CD14-positive monocyte (primary cell): ENCODE measurements at regions not wholly inside any gene's neighbourhood (a gene's known extent, or its start where the extent isn't known, plus 50 kb on each side); places are given as distances from the start of the nearest gene placed in this dataset.
"Not testable (repeated sequence)": the region's sequence is repeated elsewhere in the genome, so short reads cannot be mapped to it uniquely, and the experiment has no call there.

Source experiments
- DNase-seq, 3 donors: peaks; one replicate each; pipeline ENCODE4 v3.0.0-alpha.2; 2011 to 2022
- H2AFZ ChIP-seq: 2 replicates; pipeline ENCODE4 v1.6.0; 2012; ENCODE audit warnings: mild to moderate bottlenecking, low read depth, low read length, inconsistent platforms; ENCODE audit not compliant: insufficient read depth, poor library complexity, severe bottlenecking
- H3K27ac ChIP-seq, 2 donors: 1 replicate in 1 of 2; 2 replicates in 1 of 2; pipeline ENCODE4 v1.5.1; 2012 to 2013; ENCODE audit warnings: low read length in 2 of 2, control low read depth in 1 of 2, inconsistent platforms in 1 of 2, low read depth in 1 of 2, mild to moderate bottlenecking in 1 of 2
- H3K27me3 ChIP-seq, 2 donors: one replicate each; pipeline versions ENCODE4 v1.6.0 to v1.6.1; 2011 to 2013; ENCODE audit warnings: low read length in 2 of 2; ENCODE audit not compliant: control insufficient read depth in 2 of 2, insufficient read depth in 2 of 2
- H3K36me3 ChIP-seq, 2 donors: replicated peaks in 1 of 2; 1 replicate in 1 of 2; 2 replicates in 1 of 2; pipeline versions ENCODE4 v1.5.1 to v1.6.1; 2012 to 2013; ENCODE audit warnings: low read length in 2 of 2, control low read depth in 1 of 2, inconsistent platforms in 1 of 2, mild to moderate bottlenecking in 1 of 2; ENCODE audit not compliant: insufficient read depth in 2 of 2, control insufficient read depth in 1 of 2
- H3K4me1 ChIP-seq, 2 donors: 1 replicate in 1 of 2; 2 replicates in 1 of 2; pipeline versions ENCODE4 v1.5.1 to v1.6.1; 2012 to 2013; ENCODE audit warnings: low read length in 2 of 2, control low read depth in 1 of 2, inconsistent platforms in 1 of 2, mild to moderate bottlenecking in 1 of 2, moderate library complexity in 1 of 2; ENCODE audit not compliant: insufficient read depth in 2 of 2, control insufficient read depth in 1 of 2
- H3K4me2 ChIP-seq: replicated peaks from 2 replicates; pipeline ENCODE3; 2012; ENCODE audit warnings: low read length, moderate library complexity, mild to moderate bottlenecking; ENCODE audit not compliant: poor library complexity, severe bottlenecking; ENCODE audit errors: extremely low read depth
- H3K4me3 ChIP-seq, 3 experiments: fragments of 200-600 bp in 1 of 3; sonication (generic) in 1 of 3; replicated peaks in 1 of 3; 1 replicate in 2 of 3; 2 replicates in 1 of 3; pipeline ENCODE4 v1.5.1; 2011 to 2013; ENCODE audit warnings: low read length in 3 of 3, mild to moderate bottlenecking in 3 of 3, control low read depth in 2 of 3, low read depth in 2 of 3, inconsistent platforms in 1 of 3, moderate library complexity in 1 of 3
- H3K79me2 ChIP-seq: 2 replicates; pipeline ENCODE4 v1.6.0; 2012; ENCODE audit warnings: mild to moderate bottlenecking, control low read depth, inconsistent platforms, low read length, moderate library complexity; ENCODE audit not compliant: insufficient read depth
- H3K9ac ChIP-seq: 2 replicates; pipeline ENCODE4 v1.6.0; 2017; ENCODE audit warnings: low read length, mild to moderate bottlenecking; ENCODE audit not compliant: insufficient read depth, poor library complexity, severe bottlenecking
- H3K9me3 ChIP-seq, 2 donors: replicated peaks in 1 of 2; 1 replicate in 1 of 2; 2 replicates in 1 of 2; pipeline versions ENCODE4 v1.5.1 to v1.6.1; 2012 to 2013; ENCODE audit warnings: low read length in 2 of 2, control low read depth in 1 of 2; ENCODE audit not compliant: control insufficient read depth in 1 of 2, insufficient read depth in 1 of 2
- H4K20me1 ChIP-seq: 2 replicates; pipeline ENCODE4 v1.6.0; 2012; ENCODE audit warnings: mild to moderate bottlenecking, low read length, control low read depth, moderate library complexity; ENCODE audit not compliant: insufficient read depth
- H3K27ac Mint-ChIP-seq, 7 donors: one replicate each; pipeline ENCODE4 v1.8.0; 2020; ENCODE audit warnings: mild to moderate bottlenecking in 7 of 7, mixed read lengths in 7 of 7, moderate library complexity in 6 of 7, inconsistent platforms in 2 of 7
- H3K27me3 Mint-ChIP-seq, 3 donors: one replicate each; pipeline ENCODE4 v1.8.0; 2021 to 2022; ENCODE audit warnings: low read depth in 3 of 3, mild to moderate bottlenecking in 3 of 3, mixed read lengths in 3 of 3, moderate library complexity in 3 of 3, inconsistent platforms in 1 of 3
- H3K36me3 Mint-ChIP-seq, 2 donors: one replicate each; pipeline ENCODE4 v1.8.0; 2020; ENCODE audit warnings: mixed read lengths in 2 of 2, inconsistent platforms in 1 of 2, mild to moderate bottlenecking in 1 of 2
- H3K4me1 Mint-ChIP-seq: one replicate; pipeline ENCODE4 v1.8.0; 2020; ENCODE audit warnings: mild to moderate bottlenecking, mixed read lengths
- H3K4me3 Mint-ChIP-seq, 2 donors: one replicate each; pipeline ENCODE4 v1.8.0; 2020; ENCODE audit warnings: mild to moderate bottlenecking in 2 of 2, mixed read lengths in 2 of 2, moderate library complexity in 1 of 2
- H3K9me3 Mint-ChIP-seq, 7 donors: one replicate each; pipeline ENCODE4 v1.8.0; 2020 to 2022; ENCODE audit warnings: mixed read lengths in 7 of 7, mild to moderate bottlenecking in 6 of 7, moderate library complexity in 6 of 7, inconsistent platforms in 2 of 7
- WGBS: methylation state at CpG from one replicate; pipeline ENCODE4 v1.1.5; 2013; ENCODE audit warnings: missing lambda C conversion rate; ENCODE audit not compliant: insufficient coverage; 5-methylcytosine and 5-hydroxymethylcytosine counted together
- intact Hi-C, 2 donors: fragments of 100-400 bp; cut with micrococcal nuclease; formaldehyde crosslinking; loops; one replicate each; pipeline versions ENCODE4 v1.15.0 to v1.15.1; 2023

DNA sequence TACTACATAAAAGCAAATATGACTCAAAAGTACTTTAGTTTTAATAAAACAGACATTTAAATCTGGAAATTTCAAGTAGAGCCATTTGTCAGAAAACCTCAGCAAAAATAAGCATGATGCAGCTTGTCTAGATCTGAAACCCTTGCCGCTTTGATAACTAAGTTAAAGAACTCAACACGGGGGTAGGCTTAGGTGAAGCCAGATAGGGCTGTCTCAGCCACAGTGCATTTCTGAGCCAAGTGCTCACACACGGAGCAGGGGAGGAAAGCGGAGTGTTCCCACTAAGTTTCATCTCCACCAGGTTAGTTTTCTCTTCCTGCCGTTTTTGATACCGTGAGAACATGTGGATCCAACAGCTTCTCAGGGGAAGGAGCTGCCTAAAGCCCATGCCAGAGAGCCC lies 303.5 kb downstream of the BCL2L11 start:
- H3K4me3 Mint-ChIP-seq, H3K36me3 ChIP-seq, H3K9ac ChIP-seq, H3K4me3 ChIP-seq, H3K27me3 Mint-ChIP-seq, H3K9me3 Mint-ChIP-seq, DNase-seq, H2AFZ ChIP-seq, H3K27me3 ChIP-seq, H4K20me1 ChIP-seq, H3K4me1 Mint-ChIP-seq, H3K4me2 ChIP-seq, H3K27ac ChIP-seq, H3K4me1 ChIP-seq, H3K9me3 ChIP-seq, intact Hi-C loops, H3K79me2 ChIP-seq, H3K27ac Mint-ChIP-seq: not testable (repeated sequence)
- WGBS, result no CpG with 5 or more reads among the region's 6 CpGs
- peaks cover 11 to 15% of the 10 kb centered on the region in 2 donors for H3K36me3 Mint-ChIP-seq

DNA sequence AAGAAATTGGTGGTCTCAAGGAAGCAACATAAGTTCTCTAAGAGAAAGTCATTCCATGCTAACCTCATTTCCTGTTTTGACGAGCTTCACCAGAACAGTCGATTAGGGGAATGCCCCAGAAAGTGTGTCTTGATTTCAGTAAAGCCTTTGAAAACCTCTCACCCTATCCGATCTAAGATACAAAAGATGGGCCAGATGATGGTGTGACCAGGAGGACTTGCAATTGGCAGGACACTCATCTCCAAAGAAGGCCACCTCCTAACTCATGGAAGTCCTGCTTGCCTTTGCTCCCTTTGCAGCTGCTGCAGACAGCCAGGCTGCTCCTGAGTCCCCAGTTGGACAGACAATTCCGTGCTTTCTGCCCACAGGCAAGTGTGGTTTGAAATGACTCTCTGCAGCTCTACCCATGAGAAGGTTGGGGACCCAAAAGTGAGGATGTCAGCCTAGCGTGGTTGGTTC lies 304.2 kb downstream of the BCL2L11 start:
- H4K20me1 ChIP-seq, H3K36me3 ChIP-seq, H3K27ac ChIP-seq, H3K9me3 ChIP-seq, H3K27me3 Mint-ChIP-seq, H3K9ac ChIP-seq, H3K79me2 ChIP-seq, H3K4me3 Mint-ChIP-seq, intact Hi-C loops, H3K4me2 ChIP-seq, H3K9me3 Mint-ChIP-seq, H3K4me1 ChIP-seq, DNase-seq, H3K27me3 ChIP-seq, H3K4me3 ChIP-seq, H3K27ac Mint-ChIP-seq, H2AFZ ChIP-seq: not testable (repeated sequence)
- no CpG with 5 or more reads among the region's 5 CpGs for WGBS
- peaks cover 9 to 13% of the 10 kb centered on the region in 2 donors for H3K36me3 Mint-ChIP-seq
- H3K4me1 Mint-ChIP-seq, result peaks cover 10% of the 10 kb centered on the region

- H3K79me2 ChIP-seq, H3K9me3 Mint-ChIP-seq, H2AFZ ChIP-seq, H3K36me3 ChIP-seq, DNase-seq, H3K4me3 Mint-ChIP-seq, H3K27me3 Mint-ChIP-seq, H4K20me1 ChIP-seq, H3K4me3 ChIP-seq, H3K27ac Mint-ChIP-seq, H3K9ac ChIP-seq, H3K27ac ChIP-seq, intact Hi-C loops, H3K27me3 ChIP-seq, H3K9me3 ChIP-seq, H3K4me2 ChIP-seq: not testable (repeated sequence)
- no CpG with 5 or more reads among the region's 4 CpGs for WGBS
- peaks cover 9 to 11% of the 10 kb centered on the region in 2 donors for H3K36me3 Mint-ChIP-seq
- peaks cover 8 to 13% of the 10 kb centered on the region in 2 donors for H3K4me1 ChIP-seq
- H3K4me1 Mint-ChIP-seq, result peaks cover 10% of the 10 kb centered on the region
Measured at GRCh38 chr2:111425789-111426201, 305.1 kb downstream of the BCL2L11 start.

DNA sequence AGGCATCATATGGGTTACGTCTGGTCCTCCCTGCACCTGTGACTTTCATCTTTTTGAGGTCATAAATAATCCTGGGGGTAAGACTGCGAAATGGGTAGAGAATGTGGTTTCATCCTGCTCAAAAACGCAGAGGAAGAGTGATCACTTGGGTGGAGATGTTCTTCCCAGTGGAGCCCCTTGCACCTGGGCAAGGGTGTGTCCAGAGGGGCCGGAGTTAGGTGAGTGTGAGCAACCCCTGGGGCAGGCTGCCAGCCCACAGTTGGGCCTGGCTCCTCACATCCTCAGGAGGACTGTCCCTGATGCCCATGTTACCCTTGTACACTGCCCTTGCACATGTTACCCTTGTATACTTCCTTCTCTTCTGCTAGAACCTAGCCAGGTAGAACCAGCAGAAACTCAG lies 306.6 kb downstream of the BCL2L11 start:
- H3K4me3 ChIP-seq, H3K4me2 ChIP-seq, H2AFZ ChIP-seq, H3K27me3 ChIP-seq, H4K20me1 ChIP-seq, intact Hi-C loops, H3K9me3 Mint-ChIP-seq, H3K4me3 Mint-ChIP-seq, DNase-seq, H3K36me3 ChIP-seq, H3K79me2 ChIP-seq, H3K27me3 Mint-ChIP-seq, H3K9me3 ChIP-seq, H3K9ac ChIP-seq, H3K27ac Mint-ChIP-seq, H3K27ac ChIP-seq: not testable (repeated sequence)
- Mint-ChIP-seq H3K4me1 (peaks cover 20% of the 10 kb centered on the region), H3K36me3 (peaks cover 9 to 11% of the 10 kb centered on the region in 2 donors)
- WGBS, result 89% methylated on average over 1 of the region's 4 CpGs
- H3K4me1 ChIP-seq, result peaks cover 20 to 22% of the 10 kb centered on the region in 2 donors
